Fibroblast of skin of right biceps (primary cell): ENCODE measurements at regions not wholly inside any gene's neighbourhood (a gene's known extent, or its start where the extent isn't known, plus 50 kb on each side); places are given as distances from the start of the nearest gene placed in this dataset.
"Not testable (repeated sequence)": the region's sequence is repeated elsewhere in the genome, so short reads cannot be mapped to it uniquely, and the experiment has no call there.

Experiments used
- DNase-seq: peaks from one replicate; pipeline ENCODE4 v3.0.0-alpha.2; 2013

GRCh38 chr2:198611201-198611600 is 806.8 kb downstream of the PLCL1 start:
- DNase-seq = no peak

- DNase-seq = no peak
Observed at GRCh38 chr2:198604599-198604998, 800.2 kb downstream of the PLCL1 start.

GRCh38 chr2:198602986-198603385 is 798.6 kb downstream of the PLCL1 start:
- not testable (repeated sequence) for DNase-seq

GRCh38 chr2:198597648-198598047 is 793.3 kb downstream of the PLCL1 start:
- no peak for DNase-seq

GRCh38 chr2:198596985-198597384 is 792.6 kb downstream of the PLCL1 start:
- DNase-seq = no peak

- no peak for DNase-seq
Observed at GRCh38 chr2:198595721-198596120, 791.3 kb downstream of the PLCL1 start.

- DNase-seq = no peak
Observed at GRCh38 chr2:198591586-198591985, 787.2 kb downstream of the PLCL1 start.

GRCh38 chr2:198587741-198588140 is 783.3 kb downstream of the PLCL1 start:
- DNase-seq = no peak

GRCh38 chr2:198587240-198587639 is 782.8 kb downstream of the PLCL1 start:
- DNase-seq = no peak

GRCh38 chr2:198571393-198571792 is 767.0 kb downstream of the PLCL1 start:
- peak; percentile 0 for DNase-seq

- DNase-seq = no peak
Observed at GRCh38 chr2:198558176-198558575, 753.8 kb downstream of the PLCL1 start.

- DNase-seq = no peak
Observed at GRCh38 chr2:198546122-198546521, 741.7 kb downstream of the PLCL1 start.

- peak; percentile 2 for DNase-seq
Observed at GRCh38 chr2:198545411-198545810, 741.0 kb downstream of the PLCL1 start.

- DNase-seq = no peak
Observed at GRCh38 chr2:198544461-198544860, 740.1 kb downstream of the PLCL1 start.

GRCh38 chr2:198534756-198535155 is 730.4 kb downstream of the PLCL1 start:
- no peak for DNase-seq

- peak; percentile 54 for DNase-seq
Observed at GRCh38 chr2:198525211-198525969, 721.0 kb downstream of the PLCL1 start.

- DNase-seq = peak; percentile 24
Observed at GRCh38 chr2:198523710-198524109, 719.3 kb downstream of the PLCL1 start.

- DNase-seq = no peak
Observed at GRCh38 chr2:198518935-198519334, 714.5 kb downstream of the PLCL1 start.

GRCh38 chr2:198517976-198518375 is 713.6 kb downstream of the PLCL1 start:
- DNase-seq = peak; percentile 70

- not testable (repeated sequence) for DNase-seq
Observed at GRCh38 chr2:198508610-198509009, 704.2 kb downstream of the PLCL1 start.

GRCh38 chr2:198499539-198499938 is 695.1 kb downstream of the PLCL1 start:
- DNase-seq = peak; percentile 59

GRCh38 chr2:198498516-198498915 is 694.1 kb downstream of the PLCL1 start:
- DNase-seq = no peak

GRCh38 chr2:198498048-198498447 is 693.7 kb downstream of the PLCL1 start:
- no peak for DNase-seq

GRCh38 chr2:198494931-198495330 is 690.5 kb downstream of the PLCL1 start:
- DNase-seq = no peak

GRCh38 chr2:198490748-198491147 is 686.4 kb downstream of the PLCL1 start:
- peak; percentile 22 for DNase-seq
